HG03159 (cell line): ENCODE measurements at regions not wholly inside any gene's neighbourhood (a gene's known extent, or its start where the extent isn't known, plus 50 kb on each side); places are given as distances from the start of the nearest gene placed in this dataset.
A peak's percentile ranks its signal among the peaks of the same experiment; 100 is the strongest.

Experiments
- ATAC-seq: cut with Tn5 transposase; IDR thresholded peaks from one replicate; pipeline ENCODE4 v1.9.1; 2021; ENCODE audit warnings: mild to moderate bottlenecking, moderate library complexity; ENCODE audit not compliant: unreplicated experiment

DNA sequence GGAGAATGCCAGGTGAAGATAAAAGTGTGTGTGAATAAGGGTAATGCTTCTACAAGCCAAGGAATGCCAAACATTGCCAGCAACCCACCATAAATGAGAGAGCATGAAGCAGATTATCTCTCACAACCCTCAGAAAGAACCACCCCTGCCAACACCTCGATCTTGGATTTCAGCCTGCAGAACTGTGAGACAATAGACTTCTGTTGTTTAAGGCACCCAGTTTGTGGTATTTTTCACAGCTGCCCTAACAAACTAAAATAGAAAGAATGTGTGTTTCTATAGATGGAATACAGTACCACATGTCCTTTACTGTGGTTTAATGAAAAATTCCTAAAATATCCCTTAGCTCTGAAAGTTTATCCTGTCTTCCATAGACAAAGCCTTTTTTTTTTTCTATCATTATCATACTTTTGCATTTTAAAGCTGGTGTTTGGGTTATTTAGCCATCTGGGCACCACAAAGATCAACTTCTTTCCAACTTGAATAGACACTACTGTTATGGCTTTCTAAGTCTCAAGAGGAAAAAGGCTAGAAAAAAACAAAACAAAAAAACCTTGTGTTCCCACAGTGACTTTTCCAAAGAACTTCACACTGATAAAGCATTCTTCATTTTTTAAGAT lies 505.6 kb downstream of the KCTD12 start:
- ATAC-seq = no peak

DNA sequence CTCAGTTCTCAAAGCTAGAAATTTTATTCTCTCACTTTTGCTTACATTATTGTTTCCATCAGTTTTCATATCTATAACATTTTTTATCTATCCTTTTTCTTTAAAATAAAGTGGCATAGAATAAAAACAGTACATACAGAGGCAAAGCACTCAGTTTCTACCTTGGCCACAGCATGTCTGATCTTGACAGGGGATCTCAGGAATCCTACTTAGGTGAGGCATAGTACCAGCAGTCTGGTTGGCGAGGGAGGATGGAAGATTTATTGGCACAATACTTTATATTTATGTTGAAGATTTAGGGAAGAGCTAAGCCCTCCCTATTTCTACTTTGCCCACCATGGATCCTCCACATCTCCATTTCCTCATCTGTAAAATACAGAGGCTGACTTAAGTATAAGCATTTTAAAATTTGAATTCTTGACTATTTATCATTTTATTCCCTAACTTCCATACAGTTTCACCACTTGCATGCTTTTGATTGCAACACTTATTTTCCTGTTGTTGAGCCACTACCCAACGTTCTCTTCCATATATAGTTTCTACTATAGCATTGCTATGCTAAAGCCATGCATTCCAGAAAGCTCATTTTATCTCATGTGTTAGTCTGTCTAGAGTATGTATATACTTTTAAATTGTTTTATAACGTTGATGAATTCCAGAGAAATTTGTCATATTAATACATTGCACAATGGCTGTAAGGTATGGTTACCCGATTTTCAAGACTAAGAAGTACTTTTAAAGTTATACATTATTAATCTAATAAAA lies 506.7 kb downstream of the KCTD12 start:
- ATAC-seq = no peak

DNA sequence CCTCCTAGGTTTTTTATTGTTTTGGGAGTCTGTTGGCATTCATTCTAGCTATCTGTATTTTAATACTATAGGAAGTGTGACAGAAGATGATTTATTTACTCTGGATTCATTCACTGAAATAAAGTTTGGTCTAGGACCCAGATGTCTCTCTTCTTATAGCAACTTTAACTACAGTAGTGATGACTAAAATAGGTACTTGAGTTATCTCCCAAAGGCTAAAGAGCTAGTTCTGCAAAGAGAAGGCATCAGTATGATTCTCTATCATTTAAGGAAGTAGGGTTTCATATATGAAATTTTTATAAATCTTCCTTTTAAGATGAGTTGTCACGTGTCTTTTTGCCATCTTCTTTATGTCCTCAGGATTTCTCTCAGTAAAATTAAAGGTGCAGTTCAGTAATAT lies 507.4 kb downstream of the KCTD12 start:
- no peak for ATAC-seq

DNA sequence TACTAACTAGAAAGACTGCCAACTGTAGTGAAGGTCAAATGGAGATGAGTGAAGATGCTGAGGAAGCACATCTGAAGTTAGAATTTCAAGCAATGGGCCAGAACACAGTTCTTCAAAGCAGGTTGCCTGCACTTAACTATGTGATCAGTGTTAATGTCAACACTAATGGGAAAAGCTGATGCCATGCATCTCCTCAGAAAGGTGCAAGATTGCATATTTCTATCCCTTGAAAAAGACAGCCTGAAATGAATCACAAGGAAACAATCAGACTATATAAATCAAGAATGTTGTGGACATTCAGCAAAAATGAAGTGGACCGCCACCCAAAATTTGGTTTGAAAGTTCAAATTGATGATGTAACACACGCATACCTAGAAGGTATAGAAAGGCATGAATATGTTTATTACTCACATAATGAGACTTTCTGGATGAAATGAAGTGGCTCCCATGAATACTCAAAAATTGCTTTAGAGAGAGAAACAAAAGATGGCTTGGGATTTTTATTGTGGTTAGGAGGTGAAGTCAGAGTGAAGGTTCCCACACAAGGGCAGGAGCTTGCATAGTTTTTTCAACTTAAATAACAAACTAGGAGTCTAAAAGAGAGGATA lies 522.4 kb downstream of the KCTD12 start:
- ATAC-seq = no peak

DNA sequence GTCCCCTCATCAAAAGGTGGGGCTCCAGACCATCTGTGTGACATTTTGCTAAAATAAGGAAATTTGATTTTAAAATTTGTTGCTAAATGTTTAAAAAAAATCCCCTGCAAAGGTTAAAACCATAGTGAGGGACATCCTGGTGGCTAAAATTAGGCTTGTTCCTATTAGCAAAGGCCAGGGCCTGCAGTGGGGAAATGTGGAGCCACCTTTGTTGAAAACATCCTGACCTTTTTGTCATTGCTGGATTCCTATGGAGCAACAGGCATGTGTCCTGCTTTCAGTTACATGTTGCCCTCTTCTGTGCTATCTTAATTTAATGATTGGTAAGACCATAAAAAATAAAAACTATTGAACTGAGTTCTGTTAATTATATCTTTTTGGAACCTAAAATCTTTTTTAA lies 524.3 kb downstream of the KCTD12 start:
- no peak for ATAC-seq

DNA sequence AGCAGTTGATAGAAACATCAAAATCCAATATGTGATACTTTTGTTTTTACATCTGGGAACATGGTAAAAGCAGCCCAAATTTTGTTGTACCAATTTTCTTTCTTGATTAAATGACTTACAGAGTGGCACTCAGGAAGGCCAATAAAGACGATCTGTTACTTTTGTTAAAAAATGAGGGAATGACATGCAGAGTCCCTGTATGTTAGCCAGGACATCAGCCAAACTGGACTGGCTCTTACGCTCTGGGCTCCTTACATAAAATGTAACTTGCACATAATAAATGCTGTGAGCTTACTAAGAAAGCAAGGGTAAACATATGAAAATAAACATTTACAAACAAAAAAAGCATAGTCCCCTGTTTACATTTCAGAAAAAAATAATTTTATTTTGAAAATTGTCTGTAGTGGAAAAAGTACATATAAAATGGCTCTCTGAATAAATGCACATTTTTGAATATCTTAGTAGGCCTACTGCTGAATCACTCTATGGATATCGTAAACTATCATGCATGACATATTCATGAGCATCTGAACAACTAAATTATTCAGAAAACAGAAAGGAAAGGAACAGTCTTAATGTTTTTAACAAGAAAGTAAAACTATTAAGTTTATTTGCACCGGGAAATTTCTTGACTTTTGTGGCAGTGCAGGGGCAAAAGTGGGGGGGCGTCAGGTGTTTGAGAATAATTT lies 534.5 kb downstream of the KCTD12 start:
- ATAC-seq = no peak

DNA sequence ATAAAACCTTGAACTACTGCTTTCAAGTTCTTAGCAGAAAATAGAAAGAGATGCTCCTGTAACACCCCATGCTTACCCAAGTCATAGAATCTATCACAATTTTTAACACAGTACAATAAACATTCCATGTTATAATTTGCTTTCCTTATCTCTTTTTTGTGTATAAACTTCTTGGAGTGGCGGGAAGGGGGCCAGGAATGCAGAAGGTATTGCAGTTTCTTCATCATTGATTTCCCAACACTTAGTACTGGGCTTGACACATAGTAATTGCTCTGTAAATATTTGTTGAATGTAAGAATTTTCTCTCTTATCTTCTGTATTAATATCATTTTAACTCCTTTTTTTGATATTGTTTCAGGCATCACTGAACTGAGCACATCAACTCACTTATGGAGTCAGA lies 535.8 kb downstream of the KCTD12 start:
- ATAC-seq = no peak

DNA sequence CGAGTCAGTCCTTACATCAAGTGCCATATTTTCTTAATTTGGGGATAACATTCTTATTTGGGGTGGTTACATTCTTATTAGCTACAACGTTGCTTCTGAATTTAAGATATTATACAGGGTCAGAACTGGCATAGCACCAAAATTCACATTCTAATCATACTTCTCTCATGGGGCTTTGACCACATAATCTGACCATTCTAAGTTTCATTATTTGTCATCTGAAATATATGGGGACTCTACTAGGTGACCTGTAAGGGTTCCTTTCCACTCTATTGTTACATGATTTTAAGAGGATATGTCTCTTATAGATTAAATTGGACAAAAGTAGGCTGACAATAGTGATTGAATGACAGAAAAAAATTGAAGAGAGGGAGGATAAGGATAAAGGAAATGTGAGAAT lies 536.5 kb downstream of the KCTD12 start:
- no peak for ATAC-seq

DNA sequence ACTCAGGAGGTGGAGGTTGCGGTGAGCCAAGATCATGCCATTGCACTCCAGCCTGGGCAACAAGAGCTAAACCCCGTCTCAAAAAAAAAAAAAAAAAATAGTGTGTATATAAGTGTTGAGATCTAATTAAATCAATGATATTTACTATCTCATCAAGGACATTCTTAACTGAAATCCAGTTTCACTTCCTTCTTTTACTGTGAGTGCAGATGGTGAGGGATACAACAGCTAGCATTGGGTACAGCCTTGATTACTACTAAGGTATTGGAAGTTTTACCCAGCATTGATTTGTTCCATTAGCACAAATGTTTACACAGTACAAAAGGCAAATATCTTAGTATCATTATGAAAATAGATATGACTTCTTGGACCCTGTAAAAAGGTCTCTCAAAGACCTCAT lies 546.6 kb downstream of the KCTD12 start:
- peak; percentile 65 for ATAC-seq

DNA sequence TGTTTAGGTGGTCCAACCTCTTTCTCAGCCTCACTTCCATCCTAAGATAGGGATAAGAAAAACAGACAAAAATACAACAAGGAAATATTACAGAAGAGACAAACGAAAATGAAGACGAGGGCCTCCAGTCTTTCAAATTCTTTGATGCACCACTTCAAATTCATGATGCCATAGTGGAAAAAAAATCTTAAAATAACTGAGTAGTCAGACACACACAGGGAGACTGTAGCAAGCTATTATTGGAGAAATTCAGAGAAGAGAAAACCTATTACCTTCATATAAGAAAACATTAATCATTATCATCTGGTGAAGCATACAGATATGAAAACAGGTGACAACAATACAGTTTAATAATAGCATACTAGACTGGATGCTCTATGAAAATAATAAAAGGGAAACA lies 548.2 kb downstream of the KCTD12 start:
- ATAC-seq = no peak

DNA sequence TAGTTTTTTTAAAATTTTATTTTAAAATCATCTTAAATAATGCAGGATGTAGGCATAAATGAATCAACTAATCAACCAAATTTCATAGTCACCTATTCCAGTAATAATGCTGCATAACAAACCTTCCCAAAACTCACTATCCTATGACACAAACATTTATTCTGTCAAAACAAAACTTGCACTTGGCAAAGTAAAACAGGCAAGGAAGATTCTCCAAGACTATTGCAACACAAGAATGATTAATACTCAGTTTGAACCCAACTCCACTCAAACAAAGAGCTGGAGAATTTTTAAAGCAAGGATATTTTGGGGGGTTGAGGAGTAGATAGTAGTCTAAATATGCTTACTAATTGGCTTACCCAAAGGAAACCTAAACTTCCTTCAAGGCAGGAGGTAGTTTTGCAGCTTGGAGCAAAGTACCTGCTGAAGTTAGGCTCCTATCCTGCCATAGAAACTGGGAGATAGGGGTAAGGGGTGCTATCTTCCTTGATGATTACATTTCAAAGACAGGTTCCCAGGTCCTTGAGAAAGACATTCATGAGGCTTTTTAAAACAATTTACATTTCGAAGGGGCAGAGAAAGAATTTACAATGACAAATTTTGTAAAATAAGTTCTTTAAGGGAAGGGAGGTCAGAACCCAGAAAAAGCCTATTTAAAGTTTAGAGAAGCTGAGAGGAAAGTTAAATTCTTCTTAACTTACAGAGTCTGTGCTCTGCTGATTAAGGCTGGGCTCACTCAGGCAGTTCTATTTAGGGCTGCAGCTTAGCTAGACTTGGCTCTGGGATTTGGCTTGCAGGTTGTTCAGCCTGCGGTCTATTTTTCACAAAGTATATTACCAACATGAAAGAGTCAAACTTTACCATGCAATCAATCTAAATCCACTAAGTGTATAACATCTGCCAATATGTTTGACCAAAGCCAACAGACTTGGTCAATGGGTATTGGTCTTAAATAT lies 549.0 kb downstream of the KCTD12 start:
- ATAC-seq = no peak

DNA sequence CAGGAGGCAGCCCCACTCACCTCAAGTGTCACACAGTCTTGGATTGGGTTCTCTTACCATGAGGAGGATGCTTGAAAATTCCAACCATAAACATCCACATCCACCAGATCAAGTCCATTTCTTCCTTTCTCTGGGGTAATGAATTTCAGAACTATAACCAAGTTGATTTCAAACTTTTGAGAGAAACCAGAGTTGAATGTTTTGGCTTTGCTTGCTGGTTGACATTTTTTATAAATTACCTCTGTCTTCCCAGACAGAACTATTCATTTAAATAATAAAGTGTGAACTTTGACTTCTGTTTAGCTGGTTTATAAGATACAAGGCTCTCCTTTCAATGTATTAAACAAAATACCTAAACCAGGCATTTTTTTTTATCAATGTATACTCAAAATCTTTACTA lies 550.7 kb downstream of the KCTD12 start:
- ATAC-seq = no peak

DNA sequence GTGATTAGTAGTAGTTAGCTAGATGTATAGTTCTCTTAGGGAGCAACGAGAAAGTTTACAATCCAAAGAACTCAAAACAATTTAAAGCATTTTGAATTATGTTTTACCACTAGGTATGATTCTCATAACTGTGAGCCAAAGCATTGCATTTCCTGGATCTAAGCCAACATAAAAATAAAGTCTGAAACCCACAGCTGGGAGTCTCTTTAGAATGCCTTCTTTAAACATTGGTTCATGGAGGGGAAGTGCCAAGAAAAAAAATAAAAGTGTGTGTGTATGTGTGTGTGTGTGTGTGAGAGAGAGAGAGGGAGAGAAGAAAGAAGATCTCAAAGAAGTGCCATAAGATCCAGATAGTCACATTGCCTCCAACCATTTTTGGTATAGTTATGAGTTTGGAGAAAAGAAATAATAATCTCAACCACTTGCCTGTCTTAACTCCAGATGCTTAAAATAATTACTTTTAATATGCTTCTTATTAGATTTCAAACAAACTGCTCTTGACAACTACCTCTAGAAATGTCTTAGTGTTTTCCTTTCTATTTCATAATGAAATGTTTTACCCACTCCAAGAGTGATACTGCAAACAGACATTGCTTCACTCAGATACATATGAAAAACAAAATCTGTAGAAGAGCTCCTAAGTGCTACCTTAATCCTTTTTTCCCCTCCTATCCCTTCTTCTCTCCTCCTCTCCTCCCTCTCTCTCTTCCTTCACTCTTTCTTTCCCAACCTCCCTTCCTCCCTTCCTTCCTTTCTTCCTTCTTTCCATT lies 554.1 kb downstream of the KCTD12 start:
- ATAC-seq = no peak

DNA sequence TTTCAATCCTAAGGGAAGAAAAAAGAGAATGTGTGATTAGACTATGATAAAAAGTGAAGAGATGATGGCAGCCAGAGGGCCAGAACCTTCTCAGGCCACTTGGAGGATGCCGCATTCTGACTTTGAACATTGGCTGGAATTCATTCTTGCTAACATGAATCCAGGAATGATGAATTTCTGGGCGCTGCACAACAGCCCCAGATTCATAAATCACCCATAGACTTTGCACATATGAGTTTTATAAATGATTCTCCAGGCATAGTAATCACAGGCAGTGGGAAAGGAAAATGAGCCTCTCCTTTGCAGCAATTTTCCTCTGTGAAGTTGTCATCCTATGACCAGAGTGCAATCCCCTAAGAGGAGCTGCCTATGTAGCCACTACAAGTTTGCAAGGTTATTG lies 555.4 kb downstream of the KCTD12 start:
- ATAC-seq = no peak

DNA sequence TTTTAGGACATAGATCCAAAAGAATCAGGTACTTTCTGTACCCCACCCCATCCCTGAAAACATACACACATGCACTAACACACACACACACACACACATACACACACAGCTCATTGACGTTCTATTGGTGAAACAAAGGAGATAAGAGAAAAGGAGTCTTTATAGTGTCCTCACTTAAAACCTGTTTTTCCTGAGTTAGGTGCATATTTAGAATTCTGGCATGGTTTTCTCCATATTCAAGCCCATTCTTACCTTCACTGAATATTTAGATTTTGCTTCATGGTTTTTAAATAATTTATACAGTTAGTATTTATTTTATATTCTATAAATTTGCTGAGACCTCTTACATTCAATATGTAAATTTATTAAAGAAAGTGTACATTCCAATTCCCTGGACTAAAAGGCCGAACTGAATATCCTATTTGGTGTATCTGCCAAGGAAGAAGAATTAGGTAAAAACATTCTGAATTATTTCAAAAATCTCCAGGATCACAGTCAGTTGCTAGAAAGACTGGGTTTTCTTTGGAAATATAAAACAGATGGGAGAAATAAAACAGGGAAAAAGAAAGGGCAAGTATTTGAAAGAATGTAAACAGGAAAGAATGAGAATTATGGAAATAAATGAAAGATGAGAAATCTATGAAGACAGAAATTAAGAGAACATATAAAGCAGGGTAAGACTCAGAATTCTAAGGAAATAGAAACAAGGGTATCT lies 556.2 kb downstream of the KCTD12 start:
- ATAC-seq = no peak

DNA sequence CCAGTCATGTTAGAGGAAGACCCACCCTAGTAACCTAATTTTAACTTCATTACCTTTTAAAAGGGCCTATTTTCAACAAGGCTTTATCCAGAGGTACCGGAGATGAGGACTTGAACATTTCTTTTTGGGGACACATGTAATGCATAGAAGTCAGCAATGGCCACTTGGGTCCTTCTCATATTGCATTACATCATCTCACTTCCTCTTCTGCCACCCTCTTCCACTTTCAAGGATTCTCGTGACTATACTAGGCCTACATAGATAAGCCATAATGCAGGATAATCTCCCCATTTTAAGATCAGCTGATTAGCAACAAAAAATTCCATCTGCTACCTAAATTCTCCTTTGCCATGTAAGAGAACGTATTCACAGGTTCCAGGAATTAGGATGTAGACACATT lies 557.2 kb downstream of the KCTD12 start:
- ATAC-seq = no peak

DNA sequence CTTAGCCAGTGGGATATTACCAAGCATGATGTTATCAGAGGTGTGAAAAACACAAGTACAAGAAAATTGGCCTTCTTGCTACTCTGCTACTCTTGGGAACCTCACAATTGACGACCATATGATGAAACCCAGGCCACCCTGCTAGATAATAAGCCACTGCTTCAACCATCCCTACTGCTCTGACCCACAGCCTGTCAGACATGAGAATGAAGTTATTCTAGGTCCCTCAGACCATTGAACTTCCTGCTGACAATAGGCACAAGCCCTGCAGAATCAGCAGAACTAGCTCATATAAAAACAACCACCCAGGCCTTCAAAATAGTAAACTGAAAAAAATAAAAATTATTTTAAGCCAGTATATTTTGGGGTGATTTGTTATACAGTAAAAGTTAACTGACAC lies 559.9 kb downstream of the KCTD12 start:
- ATAC-seq = no peak

DNA sequence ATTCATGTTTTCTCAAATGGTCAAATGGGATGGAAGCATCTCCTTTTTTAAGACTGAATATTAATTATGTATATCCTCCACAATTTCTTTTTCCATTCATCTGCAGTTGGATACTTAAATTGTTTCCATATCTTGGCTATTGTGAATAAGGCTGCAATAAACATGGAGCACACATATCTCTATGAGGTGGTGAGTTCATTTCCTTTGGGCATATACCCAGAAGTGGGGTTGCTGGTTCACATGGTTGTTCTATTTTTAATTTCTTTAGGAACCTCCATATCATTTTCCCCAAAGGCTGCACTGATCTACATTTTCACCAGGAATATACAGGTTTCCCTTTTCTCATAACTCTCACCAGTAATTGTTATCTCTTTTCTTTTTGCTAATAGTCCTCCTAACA lies 566.3 kb downstream of the KCTD12 start:
- no peak for ATAC-seq

DNA sequence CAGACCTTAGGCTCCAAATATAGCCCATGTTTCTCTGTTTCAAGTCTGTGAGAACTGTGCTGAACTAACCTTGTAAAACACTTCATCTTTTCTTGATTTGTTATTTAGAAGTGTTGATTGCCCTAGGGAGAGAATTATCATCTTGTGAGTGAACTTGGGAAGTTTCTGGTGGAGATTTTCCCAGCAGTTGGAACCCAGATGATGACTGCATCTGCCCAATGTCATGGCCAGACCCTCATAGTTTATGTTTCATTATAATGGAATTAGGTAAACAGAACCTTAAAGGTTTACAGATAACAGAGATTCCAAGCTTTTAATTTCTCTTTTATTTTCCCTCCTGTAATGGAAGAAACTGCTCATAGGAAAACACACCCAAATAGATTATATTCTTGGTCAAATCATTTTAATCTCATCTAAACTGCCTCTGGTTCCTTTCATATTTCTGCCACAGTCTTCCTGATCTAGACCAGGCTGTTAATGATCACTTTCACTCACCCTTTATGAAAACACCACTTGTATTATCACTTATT lies 569.1 kb downstream of the KCTD12 start:
- no peak for ATAC-seq
